ENCODE measurements at regions not wholly inside any gene's neighbourhood (a gene's known extent, or its start where the extent isn't known, plus 50 kb on each side); places are given as distances from the start of the nearest gene placed in this dataset.

GRCh38 chr4:146107587-146108240 lies 67.8 kb upstream of the LSM6 start:
- TF ChIP-seq RAD21 (conservative IDR thresholded peaks at IDR 0.05), result no peak
- TF ChIP-seq CTCF (IDR thresholded peaks at IDR 0.05; ENCODE audit: poor library complexity, severe bottlenecking), result no peak
- no peak for TF ChIP-seq SMC3 (conservative IDR thresholded peaks at IDR 0.05; ENCODE audit: poor library complexity)
- no peak for TF ChIP-seq EZH2 (IDR thresholded peaks at IDR 0.05; ENCODE audit: borderline replicate concordance, insufficient read depth, low read length, poor library complexity, severe bottlenecking)
- TF ChIP-seq MXI1 (conservative IDR thresholded peaks at IDR 0.05; ENCODE audit: poor library complexity, severe bottlenecking), result no peak
- no peak for TF ChIP-seq POLR2AphosphoS5 (IDR thresholded peaks at IDR 0.05)
- no peak for TF ChIP-seq TAF1 (IDR thresholded peaks at IDR 0.05; ENCODE audit: low read depth)
- TF ChIP-seq EP300 (conservative IDR thresholded peaks at IDR 0.05; ENCODE audit: poor library complexity, severe bottlenecking), result no peak
- no peak for TF ChIP-seq REST (IDR thresholded peaks at IDR 0.05; ENCODE audit: borderline replicate concordance)
- Histone ChIP-seq H3K9me3 (ENCODE audit: low read length) (no peaks in the 10 kb centered on the region), H3F3A (ENCODE audit: insufficient read depth, low read length, poor library complexity, severe bottlenecking) (no peaks in the 10 kb centered on the region), H4K20me1 (ENCODE audit: insufficient read depth) (no peaks in the 10 kb centered on the region), H3K4me3 (ENCODE audit: low read length) (no peak overlapping the region), H3K4me2 (ENCODE audit: low read length) (no peak overlapping the region), H3K79me2 (replicated peaks; ENCODE audit: insufficient read depth, low read length) (no peaks in the 10 kb centered on the region), H3K27ac (ENCODE audit: low read length) (no peak overlapping the region), H3K9me2 (ENCODE audit: insufficient read depth, low read length) (no peaks in the 10 kb centered on the region), H2AFZ (ENCODE audit: low read depth, low read length) (no peak overlapping the region), H3K36me3 (ENCODE audit: insufficient read depth, low read length) (no peaks in the 10 kb centered on the region), H3K9ac (ENCODE audit: low read length) (no peak overlapping the region), H3K27me3 (ENCODE audit: insufficient read depth, low read depth, low read length) (no peaks in the 10 kb centered on the region)

- Histone ChIP-seq H3K9me3 (ENCODE audit: low read length) (no peaks in the 10 kb centered on the region), H2AFZ (ENCODE audit: low read depth, low read length) (no peak overlapping the region), H3K9ac (ENCODE audit: low read length) (no peak overlapping the region), H3K9me2 (ENCODE audit: insufficient read depth, low read length) (no peaks in the 10 kb centered on the region), H3F3A (ENCODE audit: insufficient read depth, low read length, poor library complexity, severe bottlenecking) (no peaks in the 10 kb centered on the region), H4K20me1 (ENCODE audit: insufficient read depth) (no peaks in the 10 kb centered on the region), H3K4me3 (ENCODE audit: low read length) (no peak overlapping the region), H3K27ac (ENCODE audit: low read length) (no peak overlapping the region), H3K27me3 (ENCODE audit: insufficient read depth, low read depth, low read length) (no peaks in the 10 kb centered on the region), H3K79me2 (replicated peaks; ENCODE audit: insufficient read depth, low read length) (no peaks in the 10 kb centered on the region), H3K36me3 (ENCODE audit: insufficient read depth, low read length) (no peaks in the 10 kb centered on the region), H3K4me2 (ENCODE audit: low read length) (no peak overlapping the region)
- TF ChIP-seq EZH2 (IDR thresholded peaks at IDR 0.05; ENCODE audit: borderline replicate concordance, insufficient read depth, low read length, poor library complexity, severe bottlenecking), result no peak
Observed at GRCh38 chr4:146105464-146105863, 70.1 kb upstream of the LSM6 start.
